HG03439 (cell line): ENCODE measurements at regions not wholly inside any gene's neighbourhood (a gene's known extent, or its start where the extent isn't known, plus 50 kb on each side); places are given as distances from the start of the nearest gene placed in this dataset.

Source experiments
- ATAC-seq: cut with Tn5 transposase; IDR thresholded peaks from one replicate; pipeline ENCODE4 v1.9.1; 2021; ENCODE audit warnings: mild to moderate bottlenecking, moderate library complexity; ENCODE audit not compliant: unreplicated experiment

DNA sequence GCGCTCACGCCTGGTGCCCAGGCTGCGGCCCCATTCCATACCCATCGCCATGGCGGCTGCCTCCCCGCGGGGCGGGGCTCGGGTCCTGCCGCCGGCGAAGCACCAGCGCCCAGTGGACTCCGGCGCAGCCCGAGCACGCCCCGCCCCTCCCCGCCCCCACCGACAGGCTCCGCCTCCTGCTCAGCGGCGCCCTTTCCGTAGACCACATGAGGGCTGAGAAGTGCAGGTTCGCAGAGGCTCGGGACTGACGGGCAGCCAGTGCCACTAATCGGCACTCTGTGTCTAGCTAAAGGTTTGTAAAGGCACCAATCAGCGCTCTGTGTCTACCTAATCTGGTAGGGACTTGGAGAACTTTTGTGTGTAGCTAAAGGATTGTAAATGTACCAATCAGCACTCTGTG is 352.2 kb upstream of the AMELY start:
- no peak for ATAC-seq

DNA sequence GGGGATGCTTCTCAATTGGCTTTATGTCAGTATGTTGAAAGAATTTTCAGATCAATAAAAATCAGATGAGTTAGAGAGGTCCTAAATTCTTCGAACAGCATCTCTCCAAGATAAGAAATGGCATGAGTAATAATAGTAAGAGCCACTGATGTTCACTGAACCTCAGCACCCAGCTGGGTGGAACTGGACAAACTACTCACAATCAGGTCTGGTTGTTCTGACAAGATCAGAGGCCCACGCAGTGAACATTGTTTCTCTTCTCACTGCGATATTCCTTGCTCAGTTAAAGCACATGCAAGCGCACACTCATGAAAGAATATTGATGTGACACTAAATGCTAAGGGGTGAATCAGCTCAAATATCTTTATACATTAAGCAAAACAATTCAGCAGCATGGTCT is 351.0 kb upstream of the AMELY start:
- no peak for ATAC-seq

DNA sequence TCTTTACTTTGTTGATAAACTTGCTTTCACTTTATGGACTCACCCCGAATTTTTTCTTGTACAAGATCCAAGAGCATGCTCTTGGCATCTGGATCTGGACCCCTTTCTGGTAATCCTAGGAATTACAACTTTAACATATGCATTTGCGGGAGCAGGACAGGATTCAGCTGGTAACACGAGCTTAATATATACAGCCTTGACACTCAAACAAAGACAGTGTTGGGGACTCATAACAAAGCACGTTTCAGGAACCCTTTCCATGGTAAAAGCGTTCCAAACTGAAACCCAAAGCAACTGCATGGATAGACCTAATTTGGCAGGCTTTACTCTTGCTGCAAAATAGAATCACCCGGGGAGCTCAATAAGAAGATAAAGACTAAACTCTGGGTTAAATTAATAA is 349.7 kb upstream of the AMELY start:
- ATAC-seq: no peak

GRCh38 chrY:7240101-7240500 is 328.5 kb upstream of the AMELY start:
- ATAC-seq: no peak

DNA sequence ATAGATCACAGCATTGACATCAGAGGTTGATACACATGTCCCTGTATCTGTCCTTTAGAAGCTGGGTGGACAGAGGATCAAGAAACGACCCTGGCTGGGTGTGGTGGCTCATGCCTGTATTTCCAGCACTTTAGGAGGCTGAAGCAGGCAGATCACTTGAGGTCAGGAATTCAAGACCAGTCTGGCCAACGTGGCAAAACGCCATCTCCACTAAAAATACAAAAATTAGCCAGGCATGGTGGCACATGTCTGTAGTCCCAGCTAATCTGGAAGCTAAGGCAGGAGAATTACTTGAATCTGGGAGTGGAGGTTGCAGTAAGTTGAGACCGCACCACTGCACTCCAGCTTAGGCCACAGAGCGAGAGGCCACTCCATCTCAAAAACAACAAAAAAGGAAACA is 300.4 kb upstream of the AMELY start:
- no peak for ATAC-seq

DNA sequence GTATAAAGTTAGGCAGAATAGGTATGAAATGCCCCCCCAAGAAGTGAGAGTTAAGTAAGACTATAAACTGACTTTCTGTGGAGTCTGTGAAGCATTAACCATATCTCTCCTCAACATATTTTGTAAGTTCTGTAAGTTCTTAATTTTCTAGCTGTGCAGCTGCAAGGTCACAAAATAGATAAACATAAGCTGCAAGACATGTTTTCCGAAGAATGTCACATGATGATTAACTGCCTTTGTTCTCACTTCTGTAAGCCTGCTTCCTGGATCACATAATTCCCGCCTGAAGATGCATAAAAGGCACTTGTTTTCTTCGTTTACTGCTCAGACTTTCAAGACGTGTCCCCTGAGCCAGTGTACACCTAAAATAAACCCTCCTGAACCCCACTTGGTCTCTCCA is 292.9 kb upstream of the AMELY start:
- no peak for ATAC-seq

- ATAC-seq: no peak
Observed at GRCh38 chrY:7182591-7182990, 271.0 kb upstream of the AMELY start.

GRCh38 chrY:7177631-7178030 is 266.1 kb upstream of the AMELY start:
- no peak for ATAC-seq

GRCh38 chrY:7169475-7169874 is 257.9 kb upstream of the AMELY start:
- ATAC-seq: no peak

DNA sequence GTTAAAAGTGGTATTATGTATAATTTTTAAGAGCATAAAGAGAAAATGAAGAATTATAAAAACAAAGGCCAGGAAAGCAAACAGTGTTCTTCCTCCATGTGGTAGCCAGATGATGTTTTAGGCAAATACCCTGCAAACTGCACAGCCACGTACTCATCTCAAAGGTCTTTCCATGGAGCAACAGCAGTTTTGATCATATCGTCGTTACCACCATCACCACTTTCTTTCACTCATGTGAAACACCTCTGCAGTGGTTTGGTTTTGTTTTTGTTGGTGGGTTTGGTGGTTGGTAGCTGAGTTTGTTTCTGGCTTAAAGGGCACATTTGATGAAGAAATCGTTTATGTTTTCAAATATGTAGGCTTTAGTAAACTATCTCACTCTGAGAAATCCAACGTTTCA is 229.9 kb upstream of the AMELY start:
- ATAC-seq: no peak
